Tibial nerve (tissue), 4 donors: ENCODE measurements at regions not wholly inside any gene's neighbourhood (a gene's known extent, or its start where the extent isn't known, plus 50 kb on each side); places are given as distances from the start of the nearest gene placed in this dataset.
A peak's percentile ranks its signal among the peaks of the same experiment; 100 is the strongest.

Experiments used
- DNase-seq, 2 donors: peaks; one replicate each; pipeline ENCODE4 v3.0.0-alpha.2; 2019; ENCODE audit warnings: low spot score in 2 of 2
- H3K27ac ChIP-seq, 4 donors: fragments of 200-600 bp; sonication (generic) in 3 of 4; one replicate each; pipeline ENCODE4 v1.5.1; 2017 to 2019; ENCODE audit warnings: mild to moderate bottlenecking in 1 of 4
- H3K27me3 ChIP-seq, 2 donors: fragments of 200-600 bp; sonication (generic) in 1 of 2; one replicate each; pipeline versions ENCODE4 v1.5.1 to v1.6.0; 2017 to 2019
- H3K36me3 ChIP-seq, 3 donors: fragments of 200-600 bp; sonication (generic); one replicate each; pipeline ENCODE4 v1.5.1; 2018 to 2019
- H3K4me1 ChIP-seq, 4 donors: fragments of 200-600 bp; sonication (generic) in 3 of 4; one replicate each; pipeline ENCODE4 v1.5.1; 2017 to 2019
- H3K4me3 ChIP-seq, 4 donors: fragments of 200-600 bp; sonication (generic) in 3 of 4; one replicate each; pipeline ENCODE4 v1.5.1; 2017 to 2019; ENCODE audit warnings: mild to moderate bottlenecking in 1 of 4, moderate library complexity in 1 of 4
- H3K9me3 ChIP-seq, 4 donors: fragments of 200-600 bp; sonication (generic) in 3 of 4; one replicate each; pipeline ENCODE4 v1.5.1; 2017 to 2019
- EP300 ChIP-seq, 2 donors: sonication (generic); formaldehyde crosslinking; IDR thresholded peaks; one replicate each; pipeline ENCODE4 v1.6.1; 2017; ENCODE audit warnings: antibody characterized with exemption in 2 of 2, mild to moderate bottlenecking in 1 of 2
- POLR2A ChIP-seq, 2 donors: fragments of 450-650 bp; IDR thresholded peaks; one replicate each; pipeline ENCODE4 v1.6.1; 2017; ENCODE audit warnings: antibody characterized with exemption in 2 of 2, mild to moderate bottlenecking in 2 of 2, moderate library complexity in 2 of 2
- WGBS, 2 donors: methylation state at CpG; one replicate each; pipeline ENCODE4 v1.1.5; 2018; 5-methylcytosine and 5-hydroxymethylcytosine counted together
- TF ChIP-seq, protein P1 (sequence below), 5 experiments: fragments of 200-600 bp in 3 of 5; fragments of 450-650 bp in 2 of 5; sonication (generic) in 3 of 5; IDR thresholded peaks; one replicate each; pipeline ENCODE4 v1.5.1; 2016 to 2019; ENCODE audit warnings: antibody characterized with exemption in 5 of 5, mild to moderate bottlenecking in 3 of 5, moderate library complexity in 2 of 5

DNA sequence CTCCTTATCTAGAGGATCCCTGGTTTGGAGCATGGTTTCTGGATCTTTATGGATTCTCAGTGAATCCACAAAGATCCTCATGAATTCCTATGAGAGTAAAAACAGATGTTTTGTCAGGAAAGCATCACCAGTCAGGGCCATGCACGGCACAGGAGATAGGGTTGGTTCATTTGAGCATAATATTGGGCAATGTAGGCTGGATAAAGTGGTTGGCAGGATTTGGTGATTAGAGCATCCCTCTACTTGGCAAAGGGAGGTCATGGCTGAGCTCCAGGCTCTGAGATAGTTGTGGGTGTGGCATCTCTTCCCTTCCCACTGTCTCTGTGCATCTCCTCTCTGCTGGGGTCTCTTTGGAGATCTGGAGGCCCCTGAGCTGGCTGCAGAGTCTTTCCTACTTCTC lies 149.8 kb downstream of the DACT1 start:
- Histone ChIP-seq H3K36me3 (no peaks in the 10 kb centered on the region), H3K27ac (no peak overlapping the region), H3K4me3 (no peak overlapping the region), H3K27me3 (no peaks in the 10 kb centered on the region), H3K9me3 (no peaks in the 10 kb centered on the region), H3K4me1 (peaks cover 0 to 30% (median 2%) of the 10 kb centered on the region in 4 donors)
- TF ChIP-seq, protein P1, sequence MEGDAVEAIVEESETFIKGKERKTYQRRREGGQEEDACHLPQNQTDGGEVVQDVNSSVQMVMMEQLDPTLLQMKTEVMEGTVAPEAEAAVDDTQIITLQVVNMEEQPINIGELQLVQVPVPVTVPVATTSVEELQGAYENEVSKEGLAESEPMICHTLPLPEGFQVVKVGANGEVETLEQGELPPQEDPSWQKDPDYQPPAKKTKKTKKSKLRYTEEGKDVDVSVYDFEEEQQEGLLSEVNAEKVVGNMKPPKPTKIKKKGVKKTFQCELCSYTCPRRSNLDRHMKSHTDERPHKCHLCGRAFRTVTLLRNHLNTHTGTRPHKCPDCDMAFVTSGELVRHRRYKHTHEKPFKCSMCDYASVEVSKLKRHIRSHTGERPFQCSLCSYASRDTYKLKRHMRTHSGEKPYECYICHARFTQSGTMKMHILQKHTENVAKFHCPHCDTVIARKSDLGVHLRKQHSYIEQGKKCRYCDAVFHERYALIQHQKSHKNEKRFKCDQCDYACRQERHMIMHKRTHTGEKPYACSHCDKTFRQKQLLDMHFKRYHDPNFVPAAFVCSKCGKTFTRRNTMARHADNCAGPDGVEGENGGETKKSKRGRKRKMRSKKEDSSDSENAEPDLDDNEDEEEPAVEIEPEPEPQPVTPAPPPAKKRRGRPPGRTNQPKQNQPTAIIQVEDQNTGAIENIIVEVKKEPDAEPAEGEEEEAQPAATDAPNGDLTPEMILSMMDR (IDR thresholded peaks at IDR 0.05), result no peak
- TF ChIP-seq EP300 (IDR thresholded peaks at IDR 0.05), result no peak
- TF ChIP-seq POLR2A (IDR thresholded peaks at IDR 0.05), result no peak
- no peak for DNase-seq
- 83 to 84% methylated on average over 1 of the region's 1 CpG for WGBS, 2 donors

DNA sequence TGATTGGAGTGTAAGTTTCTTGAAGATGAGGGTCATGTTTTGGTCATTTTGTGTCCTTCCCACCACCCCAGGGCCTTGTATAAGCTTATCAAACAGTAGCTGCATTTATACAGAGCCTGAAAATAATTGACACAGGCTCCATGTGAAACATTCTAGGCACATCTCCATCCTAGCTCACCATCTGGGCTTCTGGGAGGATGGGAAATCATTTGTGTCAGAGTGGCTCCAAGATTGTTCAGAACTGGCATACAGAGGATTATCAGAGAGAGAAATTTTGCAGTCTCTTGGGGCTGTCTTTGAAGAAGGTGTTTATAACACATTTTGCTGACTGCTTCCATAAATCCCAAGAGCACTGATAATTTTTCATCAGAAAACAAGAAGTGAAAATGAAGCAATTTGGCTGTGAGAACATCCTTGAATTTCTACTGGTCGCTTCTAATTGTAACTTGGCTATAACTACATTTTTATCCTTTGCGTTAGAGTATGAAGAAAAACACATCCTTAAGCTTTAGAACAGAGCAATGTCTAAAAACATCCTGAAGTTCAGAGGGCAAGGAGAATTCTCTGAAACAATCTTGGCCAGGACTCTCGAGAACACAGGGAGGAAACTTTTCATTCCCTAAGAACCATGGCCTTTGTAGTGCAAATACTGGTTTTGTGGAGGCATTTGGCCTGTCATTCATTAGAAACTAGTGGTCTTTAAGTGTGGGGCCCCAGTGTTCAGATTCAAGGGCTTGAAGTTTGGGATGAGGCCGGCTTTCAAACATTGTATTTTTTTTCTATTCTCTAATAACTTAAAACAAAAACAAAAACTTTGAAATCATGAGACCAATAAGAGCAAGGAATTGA lies 151.1 kb downstream of the DACT1 start:
- peak in 1 of 2 donors; percentile 12 for TF ChIP-seq EP300 (IDR thresholded peaks at IDR 0.05)
- no peak for TF ChIP-seq POLR2A (IDR thresholded peaks at IDR 0.05)
- peak in 1 of 2 donors; percentile 20 for DNase-seq
- peaks cover 0 to 30% (median 2%) of the 10 kb centered on the region in 4 donors for H3K4me1 ChIP-seq
- H3K27ac ChIP-seq, result peak overlapping the region in 3 of 4 donors; percentile 20 to 62 (median 61)
- WGBS, 2 donors, result 26 to 37% methylated on average over 4 of the region's 4 CpGs
- H3K36me3 ChIP-seq, result no peaks in the 10 kb centered on the region
- no peaks in the 10 kb centered on the region for H3K27me3 ChIP-seq
- H3K9me3 ChIP-seq, result no peaks in the 10 kb centered on the region
- H3K4me3 ChIP-seq, result no peak overlapping the region

GRCh38 chr14:58789736-58790135 lies 152.0 kb downstream of the DACT1 start:
- no peaks in the 10 kb centered on the region for H3K36me3 ChIP-seq
- H3K27ac ChIP-seq, result peak overlapping the region in 3 of 4 donors; percentile 20 to 62 (median 61)
- H3K4me1 ChIP-seq, result peaks cover 0 to 30% (median 2%) of the 10 kb centered on the region in 4 donors
- DNase-seq, result no peak
- 60 to 73% methylated on average over 4 of the region's 4 CpGs for WGBS, 2 donors
- H3K4me3 ChIP-seq, result no peak overlapping the region
- H3K27me3 ChIP-seq, result no peaks in the 10 kb centered on the region
- H3K9me3 ChIP-seq, result no peaks in the 10 kb centered on the region
- no peak for TF ChIP-seq POLR2A (IDR thresholded peaks at IDR 0.05)
- TF ChIP-seq, protein P1 (IDR thresholded peaks at IDR 0.05), result no peak
- no peak for TF ChIP-seq EP300 (IDR thresholded peaks at IDR 0.05)

GRCh38 chr14:58792416-58792815 lies 154.7 kb downstream of the DACT1 start:
- Histone ChIP-seq H3K4me3 (no peak overlapping the region), H3K4me1 (peaks cover 0 to 41% (median 2%) of the 10 kb centered on the region in 4 donors), H3K9me3 (no peaks in the 10 kb centered on the region), H3K27ac (peak overlapping the region in 1 of 4 donors; percentile 51), H3K27me3 (no peaks in the 10 kb centered on the region), H3K36me3 (no peaks in the 10 kb centered on the region)
- TF ChIP-seq EP300 (IDR thresholded peaks at IDR 0.05) (no peak), POLR2A (IDR thresholded peaks at IDR 0.05) (no peak)
- TF ChIP-seq, protein P1 (IDR thresholded peaks at IDR 0.05), result no peak
- DNase-seq, result no peak
- 43 to 46% methylated on average over 3 of the region's 3 CpGs for WGBS, 2 donors

GRCh38 chr14:58793131-58793740 lies 155.5 kb downstream of the DACT1 start:
- Histone ChIP-seq H3K27me3 (no peaks in the 10 kb centered on the region), H3K27ac (peak overlapping the region in 1 of 4 donors; percentile 51), H3K4me3 (no peak overlapping the region), H3K4me1 (peaks cover 0 to 34% (median 2%) of the 10 kb centered on the region in 4 donors), H3K36me3 (no peaks in the 10 kb centered on the region), H3K9me3 (no peaks in the 10 kb centered on the region)
- DNase-seq, result no peak
- WGBS, 2 donors, result 88% methylated on average over 4 of the region's 4 CpGs
- TF ChIP-seq POLR2A (IDR thresholded peaks at IDR 0.05) (no peak), EP300 (IDR thresholded peaks at IDR 0.05) (no peak)
- TF ChIP-seq, protein P1 (IDR thresholded peaks at IDR 0.05), result no peak
